IMR-90 (cell line): ENCODE measurements at regions not wholly inside any gene's neighbourhood (a gene's known extent, or its start where the extent isn't known, plus 50 kb on each side); places are given as distances from the start of the nearest gene placed in this dataset.

Experiments
- BHLHE40 ChIP-seq: fragments of 150-350 bp; IDR thresholded peaks from 2 replicates; pipeline ENCODE4 v1.6.1; 2016; ENCODE audit warnings: mild to moderate bottlenecking, low read depth, low read length
- CEBPB ChIP-seq: IDR thresholded peaks from 2 replicates; pipeline ENCODE4 v1.6.1; 2012; ENCODE audit warnings: low read depth, low read length, improper control_type of control experiment
- POLR2A ChIP-seq: IDR thresholded peaks from 2 replicates; pipeline ENCODE4 v1.6.1; 2012; ENCODE audit warnings: mild to moderate bottlenecking, low read depth, low read length
- SMC3 ChIP-seq: fragments of 150-350 bp; IDR thresholded peaks from 2 replicates; pipeline ENCODE4 v1.6.1; 2016; ENCODE audit warnings: low read depth, mild to moderate bottlenecking, antibody characterized with exemption, low read length, moderate library complexity
- TF ChIP-seq, protein P1 (sequence below): conservative IDR thresholded peaks from 2 replicates; pipeline ENCODE4 v1.5.1; 2012; ENCODE audit warnings: mild to moderate bottlenecking, low read depth, low read length, improper control_type of control experiment

DNA sequence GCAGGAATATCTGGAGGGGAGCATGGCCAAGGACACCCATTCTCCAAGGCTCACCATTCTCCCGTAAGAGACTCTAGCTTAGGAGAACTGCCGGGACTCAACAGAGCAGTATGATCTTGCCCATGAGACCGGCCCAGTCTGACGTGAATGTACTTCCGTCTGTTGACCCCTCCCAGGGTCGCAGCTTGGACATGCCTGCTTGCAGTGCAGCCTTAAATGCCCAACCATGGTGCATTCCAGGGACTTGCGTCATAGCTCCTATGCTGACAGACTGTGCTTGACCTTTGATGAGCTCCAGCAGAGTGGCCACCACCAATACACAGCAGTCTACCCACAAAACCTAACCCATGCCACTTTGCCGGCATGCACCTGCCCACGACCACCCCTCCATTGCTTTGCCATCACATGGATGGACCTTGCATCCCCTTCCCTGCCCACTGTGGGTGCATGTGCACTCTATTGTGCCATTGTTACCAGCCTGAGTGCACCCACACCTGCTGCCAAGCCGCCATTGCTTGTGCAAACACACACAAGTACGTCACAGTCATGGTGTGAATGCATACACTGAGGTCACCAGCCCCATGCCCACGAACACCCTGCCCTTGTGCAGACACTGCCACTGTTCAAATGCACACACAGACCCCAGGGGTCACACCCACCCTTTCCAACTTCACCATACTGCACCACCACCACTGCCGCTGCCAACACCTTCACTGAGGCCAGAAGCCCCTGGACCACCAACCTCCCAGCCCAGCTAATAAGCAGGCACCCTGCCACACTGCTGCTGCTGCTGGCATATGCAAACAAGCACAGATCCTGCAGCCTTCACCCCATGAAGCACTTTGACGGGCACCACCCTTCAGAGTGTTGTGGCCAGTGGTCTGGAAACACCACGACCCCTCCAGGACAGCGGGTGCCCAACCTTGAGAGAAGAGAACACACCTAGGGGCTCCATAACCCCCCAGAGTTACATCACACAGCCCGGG, 1141.3 kb downstream of the BRINP3 start:
- TF ChIP-seq BHLHE40 (no peak), SMC3 (no peak), POLR2A (no peak), CEBPB (no peak)
- TF ChIP-seq, protein P1, sequence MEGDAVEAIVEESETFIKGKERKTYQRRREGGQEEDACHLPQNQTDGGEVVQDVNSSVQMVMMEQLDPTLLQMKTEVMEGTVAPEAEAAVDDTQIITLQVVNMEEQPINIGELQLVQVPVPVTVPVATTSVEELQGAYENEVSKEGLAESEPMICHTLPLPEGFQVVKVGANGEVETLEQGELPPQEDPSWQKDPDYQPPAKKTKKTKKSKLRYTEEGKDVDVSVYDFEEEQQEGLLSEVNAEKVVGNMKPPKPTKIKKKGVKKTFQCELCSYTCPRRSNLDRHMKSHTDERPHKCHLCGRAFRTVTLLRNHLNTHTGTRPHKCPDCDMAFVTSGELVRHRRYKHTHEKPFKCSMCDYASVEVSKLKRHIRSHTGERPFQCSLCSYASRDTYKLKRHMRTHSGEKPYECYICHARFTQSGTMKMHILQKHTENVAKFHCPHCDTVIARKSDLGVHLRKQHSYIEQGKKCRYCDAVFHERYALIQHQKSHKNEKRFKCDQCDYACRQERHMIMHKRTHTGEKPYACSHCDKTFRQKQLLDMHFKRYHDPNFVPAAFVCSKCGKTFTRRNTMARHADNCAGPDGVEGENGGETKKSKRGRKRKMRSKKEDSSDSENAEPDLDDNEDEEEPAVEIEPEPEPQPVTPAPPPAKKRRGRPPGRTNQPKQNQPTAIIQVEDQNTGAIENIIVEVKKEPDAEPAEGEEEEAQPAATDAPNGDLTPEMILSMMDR, result no peak
